ENCODE measurements at regions not wholly inside any gene's neighbourhood (a gene's known extent, or its start where the extent isn't known, plus 50 kb on each side); places are given as distances from the start of the nearest gene placed in this dataset.

DNA sequence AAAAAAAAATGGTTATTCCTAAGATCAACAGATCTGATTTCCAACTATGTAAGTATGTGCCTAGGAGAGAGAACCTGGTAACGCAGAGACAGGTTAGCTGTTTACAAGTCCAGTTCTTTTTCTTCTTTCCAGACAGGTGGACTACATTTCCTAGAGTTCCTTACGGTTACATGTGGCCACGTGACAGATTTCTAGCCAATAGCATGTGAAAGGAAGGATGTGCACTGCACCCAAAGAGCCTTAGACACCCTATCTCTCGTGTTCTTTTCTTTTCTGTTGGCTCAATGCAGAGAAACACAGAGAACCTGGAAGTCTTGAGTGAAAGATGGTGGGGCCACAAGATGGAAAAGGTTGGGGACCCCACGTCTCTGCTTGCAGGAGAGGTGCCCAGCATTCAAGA is 375.9 kb downstream of the TNS1 start:
- no peak for DNase-seq

DNA sequence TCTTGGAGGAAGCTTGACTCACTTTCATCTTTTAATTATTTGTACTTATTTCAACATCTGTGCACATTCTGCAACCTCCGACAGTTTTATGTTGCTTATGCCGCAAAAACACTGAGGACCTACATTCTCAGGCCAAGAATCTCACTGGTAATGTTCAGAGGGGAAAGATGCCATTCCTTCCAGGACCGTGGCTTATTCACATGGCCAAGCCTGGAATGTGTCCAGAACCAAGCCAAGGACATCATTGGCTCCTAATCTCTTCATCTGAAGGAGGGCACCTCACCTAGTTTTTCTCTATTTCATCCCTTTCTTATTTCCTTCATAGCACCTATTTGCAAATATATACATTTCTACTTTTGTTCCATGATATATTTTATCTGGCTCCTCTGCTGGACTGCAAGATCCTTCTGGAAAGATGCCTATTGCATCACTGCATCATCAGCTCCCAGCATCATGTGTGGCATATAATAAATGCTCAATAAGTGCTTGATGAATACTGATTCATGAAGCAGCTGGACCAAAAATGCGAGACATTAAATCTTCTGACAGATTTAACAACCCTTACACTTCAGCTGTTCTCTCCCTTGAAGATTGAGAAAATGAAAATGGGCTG is 377.1 kb downstream of the TNS1 start:
- no peak for DNase-seq

DNA sequence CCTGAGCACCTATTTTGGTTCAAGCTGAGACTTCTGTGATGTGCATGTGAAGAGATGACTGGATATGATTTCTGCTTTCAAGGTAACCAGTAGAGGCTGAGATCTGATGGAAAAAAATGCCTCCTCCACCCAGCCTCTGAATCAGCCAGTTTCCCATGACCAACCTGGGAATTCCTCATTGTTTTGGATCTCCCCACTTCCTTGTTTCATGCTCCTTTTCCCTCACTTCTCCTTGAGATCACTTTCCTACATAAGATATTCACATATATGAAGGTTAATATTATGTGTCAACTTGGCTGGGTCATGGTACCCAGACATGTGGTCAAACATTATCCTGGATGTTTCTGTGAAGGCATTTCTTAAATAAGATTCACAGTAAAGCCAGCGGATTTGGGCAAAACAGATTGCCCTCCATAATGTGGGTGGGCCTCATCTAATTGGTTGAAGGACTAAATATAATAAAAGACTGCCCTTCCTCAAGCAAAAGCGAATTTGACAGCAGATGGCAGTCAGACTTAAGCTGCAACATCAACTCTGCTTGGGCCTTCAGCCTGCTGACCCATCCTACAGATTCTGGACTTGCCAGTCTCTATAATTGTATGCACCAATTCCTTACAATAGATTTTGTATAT is 379.4 kb downstream of the TNS1 start:
- DNase-seq = no peak

DNA sequence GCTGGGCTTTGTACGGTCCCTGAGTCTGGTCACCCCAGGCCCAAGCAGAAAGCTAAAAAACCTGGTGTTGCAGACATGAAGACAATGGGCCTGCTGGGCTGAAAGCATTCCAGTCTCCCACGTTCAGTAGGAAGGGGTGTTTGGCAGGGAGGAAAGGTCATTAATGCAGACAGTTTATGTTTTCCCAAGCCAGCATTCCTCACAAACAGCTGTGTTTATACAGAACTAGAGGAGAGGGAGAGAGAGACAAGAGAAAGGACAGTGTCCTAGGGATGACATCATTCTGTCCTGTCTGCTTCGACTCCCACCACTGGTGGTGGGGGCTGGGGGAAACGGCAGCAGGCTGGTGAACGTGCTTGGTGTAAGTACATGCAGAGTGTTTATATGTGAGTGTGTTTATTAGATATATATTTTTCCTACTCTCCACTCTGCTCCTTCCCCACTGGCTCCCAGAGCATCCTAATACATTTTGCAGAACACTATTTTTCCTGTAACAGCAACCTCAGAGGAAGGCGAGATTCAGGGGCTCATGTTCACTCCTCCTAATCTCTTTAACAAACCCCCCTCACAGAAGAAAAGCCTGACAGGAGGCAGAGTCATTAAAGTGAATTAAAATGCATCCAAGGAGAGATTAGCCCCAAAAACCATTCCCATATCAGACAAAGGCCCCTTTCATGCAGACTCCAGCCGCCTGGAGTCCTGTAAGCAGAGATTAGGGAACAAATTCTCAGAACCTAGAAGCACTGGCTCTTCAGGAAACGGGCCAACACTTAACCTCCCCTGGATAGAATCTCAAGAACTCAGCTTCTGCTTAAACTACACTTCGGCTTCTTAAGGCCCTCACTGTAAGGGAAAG is 380.4 kb downstream of the TNS1 start:
- peak in 24 of 58 donors; percentile 5 to 53 (median 19) for DNase-seq

GRCh38 chr2:217621391-217621801 is 381.4 kb downstream of the TNS1 start:
- DNase-seq = no peak

DNA sequence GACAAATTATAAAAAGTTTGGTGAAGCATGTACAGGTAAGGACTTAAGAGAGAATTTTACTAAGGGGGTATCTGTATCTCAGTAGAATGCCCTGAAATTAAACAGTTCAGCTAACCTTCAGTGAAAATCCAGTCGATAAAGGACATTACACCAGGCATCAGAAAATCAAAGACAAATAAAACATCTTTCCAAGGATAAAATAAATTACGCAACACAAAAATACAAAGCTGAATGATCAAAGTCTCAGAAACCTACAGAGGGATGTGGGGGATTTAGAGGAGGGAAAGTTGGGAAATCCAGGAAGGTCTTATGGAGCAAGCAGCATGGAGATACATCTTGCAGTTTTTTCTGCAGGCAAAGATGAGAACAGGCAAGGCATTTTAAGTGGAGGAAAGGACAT is 384.1 kb downstream of the TNS1 start:
- DNase-seq = no peak

- DNase-seq = no peak
These were observed 385.2 kb downstream of the TNS1 start for GRCh38 chr2:217617616-217618022.

GRCh38 chr2:217616936-217617335 is 385.9 kb downstream of the TNS1 start:
- no peak for DNase-seq

GRCh38 chr2:217615171-217615570 is 387.6 kb downstream of the TNS1 start:
- DNase-seq = no peak

DNA sequence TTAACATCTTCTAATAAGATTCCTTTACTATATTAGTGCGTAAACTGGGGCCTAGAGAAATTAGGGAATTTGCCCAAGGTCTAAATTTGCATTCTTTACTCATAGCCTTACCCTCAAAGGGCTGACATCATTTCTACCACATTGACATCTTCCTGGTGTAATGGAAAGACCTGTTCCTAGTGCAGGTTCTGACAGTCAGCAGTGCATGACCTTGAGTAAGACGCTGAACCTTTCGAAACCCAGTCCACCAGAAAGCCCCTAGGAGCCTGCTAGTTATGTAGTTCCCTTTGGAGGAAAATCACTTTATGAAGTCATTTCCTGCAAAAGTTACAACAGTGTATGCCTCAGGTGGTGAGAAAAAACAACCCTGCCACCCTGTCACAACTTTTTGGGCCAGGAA is 388.3 kb downstream of the TNS1 start:
- no peak for DNase-seq

DNA sequence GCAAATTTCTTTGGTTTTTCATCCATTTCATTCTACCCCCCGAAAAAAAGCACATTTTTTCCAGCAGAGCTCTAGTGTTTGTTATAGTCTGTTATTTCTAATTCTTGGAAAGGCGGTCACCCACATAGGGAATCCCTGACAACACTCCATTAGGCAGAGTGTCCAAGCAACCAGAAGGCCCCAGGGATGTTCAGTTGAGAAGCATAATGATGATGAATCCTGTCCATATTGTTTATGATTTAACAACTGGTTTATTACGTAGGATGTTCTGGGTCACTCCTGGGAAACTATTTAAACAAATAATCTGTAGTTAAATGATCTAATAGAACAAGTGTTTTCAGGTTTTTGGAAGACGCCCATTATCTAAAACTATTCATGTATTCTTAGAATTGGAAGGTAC is 388.7 kb downstream of the TNS1 start:
- no peak for DNase-seq

DNA sequence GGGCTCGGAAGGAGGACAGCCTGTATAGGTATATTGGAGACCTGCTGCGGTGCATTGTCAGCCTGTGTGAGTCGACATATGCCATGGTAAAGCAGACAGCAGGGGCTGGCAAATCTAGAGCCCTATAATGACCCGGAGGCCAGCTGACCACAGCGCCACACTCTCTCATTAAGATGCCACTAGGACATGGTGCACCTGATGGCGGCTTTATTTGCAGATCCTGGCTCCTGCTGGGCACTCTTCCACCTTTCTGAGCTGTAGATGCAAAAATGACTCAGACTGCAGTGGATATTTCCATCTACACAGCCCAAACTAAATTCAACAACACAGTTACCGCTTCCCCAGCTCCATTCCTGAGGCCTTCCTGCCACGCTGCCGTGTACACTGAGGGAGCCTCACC is 389.9 kb downstream of the TNS1 start:
- peak in 2 of 58 donors; percentile 5 to 15 for DNase-seq

DNA sequence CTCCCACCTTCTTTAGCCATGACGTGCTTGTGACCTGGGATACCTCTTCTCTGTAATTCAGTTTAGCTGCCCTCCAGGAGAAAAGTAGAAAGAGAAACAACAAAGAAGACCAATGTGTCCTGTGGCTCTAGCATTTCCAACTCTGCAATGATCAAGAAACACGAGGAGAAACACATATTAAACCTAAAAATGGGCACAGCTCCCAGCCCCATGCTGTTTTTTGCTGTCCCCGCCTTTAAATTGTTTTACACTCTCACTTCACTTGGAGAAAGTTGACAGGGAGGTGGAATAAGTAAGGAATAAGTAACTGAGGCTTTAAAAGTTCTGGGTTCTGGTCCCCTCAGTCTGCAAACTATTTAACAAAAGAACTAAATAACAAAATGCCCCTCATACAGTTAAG is 390.6 kb downstream of the TNS1 start:
- no peak for DNase-seq

GRCh38 chr2:217611626-217612127 is 391.1 kb downstream of the TNS1 start:
- DNase-seq = no peak

DNA sequence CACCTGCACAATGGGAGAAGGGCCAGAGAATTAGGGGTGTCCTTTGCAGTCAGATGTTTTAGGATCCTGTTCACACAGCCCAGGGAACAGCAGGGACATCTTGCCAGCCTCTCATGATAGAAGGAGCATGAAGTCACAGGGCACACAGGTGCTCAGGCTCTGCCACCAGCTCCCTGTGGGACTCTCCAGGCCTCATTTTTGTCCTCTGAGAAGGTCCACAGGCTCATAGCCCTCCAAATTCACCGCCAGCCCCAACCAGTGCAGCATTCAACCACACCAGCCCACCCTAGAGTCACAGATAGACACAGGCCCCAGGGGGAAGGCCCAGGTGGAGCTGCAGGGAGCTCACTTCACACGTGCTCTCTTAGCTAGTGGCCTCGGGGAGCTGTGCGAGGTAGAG is 391.7 kb downstream of the TNS1 start:
- no peak for DNase-seq

DNA sequence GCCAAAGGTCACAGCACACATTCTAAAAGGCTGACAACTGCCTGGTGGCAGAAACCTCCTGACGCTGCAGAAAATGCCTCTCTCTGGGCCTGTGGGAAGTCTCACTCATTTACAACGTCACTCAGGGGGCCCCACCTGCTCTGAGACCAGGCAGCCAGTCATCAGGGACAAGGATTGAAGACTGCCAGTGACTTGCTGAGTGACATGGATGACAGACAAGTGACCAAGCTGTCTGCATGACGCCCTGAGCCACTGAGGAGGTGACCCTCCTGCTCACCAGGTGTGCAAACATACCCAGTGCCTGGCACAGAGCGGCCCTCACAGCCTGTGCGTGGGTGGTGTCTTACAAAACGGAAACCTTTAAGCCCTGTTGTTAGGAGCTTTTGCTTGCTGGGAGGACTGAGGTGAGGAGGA is 392.4 kb downstream of the TNS1 start:
- DNase-seq = no peak

- DNase-seq = no peak
These were observed 392.8 kb downstream of the TNS1 start for GRCh38 chr2:217609952-217610351.

DNA sequence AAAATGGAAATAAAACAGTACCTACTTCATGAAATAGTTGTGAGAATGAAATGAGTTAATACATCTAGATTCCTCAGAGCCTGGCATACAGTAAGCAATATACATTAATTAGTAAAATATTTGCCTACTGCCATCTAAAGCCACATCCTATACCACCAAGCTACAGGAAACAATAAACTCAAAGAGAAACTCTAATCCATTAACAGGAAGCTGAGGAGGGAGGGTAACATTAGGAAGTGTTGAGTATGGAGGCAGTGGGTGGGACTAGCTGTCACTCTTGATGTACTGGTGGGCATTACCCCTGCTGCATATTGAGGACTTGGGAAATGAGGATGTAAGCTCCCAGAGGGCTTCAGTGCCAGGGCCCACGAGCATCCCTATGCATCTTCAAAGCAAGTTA is 396.5 kb downstream of the TNS1 start:
- DNase-seq = no peak

DNA sequence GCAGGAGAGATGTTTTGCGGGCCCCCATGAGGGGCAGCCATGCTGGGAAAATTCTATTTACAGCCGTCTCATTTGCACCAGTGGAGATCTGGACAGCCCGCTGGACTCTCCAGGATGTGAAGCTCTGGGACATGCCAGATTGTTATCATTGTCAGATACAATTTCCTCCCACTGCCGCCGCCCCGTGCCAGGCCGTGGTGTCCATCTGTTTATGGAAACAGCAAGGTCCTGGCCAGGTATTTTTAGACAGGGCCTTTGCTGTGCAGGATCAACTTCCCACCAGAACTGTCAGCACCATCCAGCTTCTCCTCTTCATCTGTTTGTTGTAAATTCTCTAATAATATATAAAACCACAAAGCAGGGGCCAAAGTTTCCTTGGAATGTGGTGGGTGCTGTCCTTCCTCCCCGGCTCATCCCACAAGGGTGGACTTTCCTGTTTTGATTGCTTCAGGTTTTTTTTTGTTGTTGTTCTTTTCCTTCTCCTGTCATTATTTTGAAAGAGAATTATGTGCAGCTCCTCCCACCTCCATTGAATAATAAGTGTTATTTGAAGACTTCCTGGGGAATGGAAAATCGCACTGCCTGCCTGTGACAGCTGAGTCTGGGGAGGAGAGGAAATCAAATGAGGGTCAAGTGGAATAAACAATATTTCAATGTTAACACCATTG is 398.1 kb downstream of the TNS1 start:
- no peak for DNase-seq

DNA sequence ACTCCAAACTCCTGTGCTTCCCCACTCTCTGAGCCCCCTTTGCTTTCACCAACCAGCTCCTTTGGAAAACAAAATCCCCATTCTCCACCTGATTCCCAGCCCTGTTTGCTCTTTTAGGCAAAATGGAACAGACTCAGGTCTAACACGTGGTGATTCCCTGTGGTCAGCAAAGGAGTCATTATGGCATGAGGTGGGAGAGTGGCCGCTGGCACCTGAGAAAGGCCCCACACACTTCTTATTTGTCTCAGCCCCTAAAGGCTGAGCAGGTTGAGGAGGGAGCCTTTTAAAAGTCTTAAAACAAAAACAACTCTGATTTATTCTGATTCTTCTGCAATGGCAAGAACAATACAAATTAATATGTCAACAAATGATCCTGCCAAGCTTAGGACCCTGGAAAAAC is 401.2 kb downstream of the TNS1 start:
- DNase-seq = no peak

DNA sequence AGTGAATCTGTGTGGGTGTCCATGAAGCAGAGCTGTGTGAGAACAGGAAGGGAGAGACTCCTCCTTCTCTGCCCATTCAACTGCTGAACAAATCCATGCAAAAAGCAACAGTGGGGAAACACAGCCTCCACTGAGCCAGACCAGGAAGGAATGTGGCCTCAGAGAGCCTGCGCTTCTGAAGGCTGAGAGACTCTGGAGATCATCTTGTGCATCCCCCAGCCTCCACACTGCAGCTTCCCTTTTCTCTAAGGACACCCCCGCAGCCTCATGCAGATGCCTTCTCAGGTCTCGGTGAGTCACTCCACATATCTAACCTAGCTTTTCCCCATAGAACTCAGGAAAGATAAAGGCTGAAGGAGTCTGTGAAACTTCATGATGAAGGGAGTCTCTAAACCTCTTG is 402.9 kb downstream of the TNS1 start:
- peak in 2 of 58 donors; percentile 14 to 27 for DNase-seq

- no peak for DNase-seq
These were observed 405.1 kb downstream of the TNS1 start for GRCh38 chr2:217597681-217598080.
